GM12892 (cell line): ENCODE measurements at regions not wholly inside any gene's neighbourhood (a gene's known extent, or its start where the extent isn't known, plus 50 kb on each side); places are given as distances from the start of the nearest gene placed in this dataset.

ENCODE experiments used
- POLR2A ChIP-seq: IDR thresholded peaks from 2 replicates; pipeline ENCODE4 v1.6.1; 2011; ENCODE audit warnings: low read depth, low read length, control low read depth
- POLR2AphosphoS5 ChIP-seq: IDR thresholded peaks from 2 replicates; pipeline ENCODE4 v1.6.1; 2011; ENCODE audit warnings: low read depth, low read length, control low read depth
- TAF1 ChIP-seq: IDR thresholded peaks from 2 replicates; pipeline ENCODE4 v1.6.1; 2011; ENCODE audit warnings: low read depth, mild to moderate bottlenecking, control low read depth, low read length, borderline replicate concordance

- TF ChIP-seq POLR2A (no peak), TAF1 (no peak), POLR2AphosphoS5 (no peak)
Measured at GRCh38 chr6:4586469-4586859, 189.7 kb upstream of the CDYL start.
